Renal cortical epithelial cell (primary cell): ENCODE measurements at regions not wholly inside any gene's neighbourhood (a gene's known extent, or its start where the extent isn't known, plus 50 kb on each side); places are given as distances from the start of the nearest gene placed in this dataset.
"Not testable (repeated sequence)": the region's sequence is repeated elsewhere in the genome, so short reads cannot be mapped to it uniquely, and the experiment has no call there.

Source experiments
- DNase-seq: peaks from one replicate; pipeline ENCODE4 v3.0.0-alpha.2; 2011; ENCODE audit warnings: low read depth

GRCh38 chr7:156384706-156385105 lies 255.9 kb upstream of the RNF32 start:
- no peak for DNase-seq

GRCh38 chr7:156383526-156383925 lies 257.0 kb upstream of the RNF32 start:
- no peak for DNase-seq

- peak; percentile 12 for DNase-seq
Observed at GRCh38 chr7:156380261-156380660, 260.3 kb upstream of the RNF32 start.

GRCh38 chr7:156379324-156380070 lies 261.1 kb upstream of the RNF32 start:
- DNase-seq: no peak

GRCh38 chr7:156378806-156379205 lies 261.8 kb upstream of the RNF32 start:
- no peak for DNase-seq

GRCh38 chr7:156376317-156376716 lies 264.3 kb upstream of the RNF32 start:
- no peak for DNase-seq

GRCh38 chr7:156374335-156374734 lies 266.2 kb upstream of the RNF32 start:
- no peak for DNase-seq

- DNase-seq: not testable (repeated sequence)
Observed at GRCh38 chr7:156369929-156370328, 270.6 kb upstream of the RNF32 start.

- no peak for DNase-seq
Observed at GRCh38 chr7:156368053-156368843, 272.3 kb upstream of the RNF32 start.

- no peak for DNase-seq
Observed at GRCh38 chr7:156363751-156364150, 276.8 kb upstream of the RNF32 start.

GRCh38 chr7:156360835-156361234 lies 279.7 kb upstream of the RNF32 start:
- DNase-seq: no peak

- no peak for DNase-seq
Observed at GRCh38 chr7:156356551-156356950, 284.0 kb upstream of the RNF32 start.

GRCh38 chr7:156353352-156353751 lies 287.2 kb upstream of the RNF32 start:
- no peak for DNase-seq

GRCh38 chr7:156347703-156348248 lies 292.8 kb upstream of the RNF32 start:
- DNase-seq: not testable (repeated sequence)

- no peak for DNase-seq
Observed at GRCh38 chr7:156347132-156347531, 293.4 kb upstream of the RNF32 start.

- no peak for DNase-seq
Observed at GRCh38 chr7:156344595-156344994, 296.0 kb upstream of the RNF32 start.

GRCh38 chr7:156334636-156335035 lies 305.9 kb upstream of the RNF32 start:
- DNase-seq: no peak

GRCh38 chr7:156327916-156328315 lies 312.7 kb upstream of the RNF32 start:
- no peak for DNase-seq

- DNase-seq: no peak
Observed at GRCh38 chr7:156327474-156327873, 313.1 kb upstream of the RNF32 start.

GRCh38 chr7:156324201-156324600 lies 316.4 kb upstream of the RNF32 start:
- no peak for DNase-seq

- DNase-seq: not testable (repeated sequence)
Observed at GRCh38 chr7:156321430-156321829, 319.1 kb upstream of the RNF32 start.

- no peak for DNase-seq
Observed at GRCh38 chr7:156318926-156319325, 321.6 kb upstream of the RNF32 start.

- no peak for DNase-seq
Observed at GRCh38 chr7:156318426-156318825, 322.1 kb upstream of the RNF32 start.
